Right kidney (tissue), 1 donor: ENCODE measurements at regions not wholly inside any gene's neighbourhood (a gene's known extent, or its start where the extent isn't known, plus 50 kb on each side); places are given as distances from the start of the nearest gene placed in this dataset.

Source experiments
- DNase-seq: peaks from one replicate; pipeline ENCODE4 v3.0.0-alpha.2; 2016

DNA sequence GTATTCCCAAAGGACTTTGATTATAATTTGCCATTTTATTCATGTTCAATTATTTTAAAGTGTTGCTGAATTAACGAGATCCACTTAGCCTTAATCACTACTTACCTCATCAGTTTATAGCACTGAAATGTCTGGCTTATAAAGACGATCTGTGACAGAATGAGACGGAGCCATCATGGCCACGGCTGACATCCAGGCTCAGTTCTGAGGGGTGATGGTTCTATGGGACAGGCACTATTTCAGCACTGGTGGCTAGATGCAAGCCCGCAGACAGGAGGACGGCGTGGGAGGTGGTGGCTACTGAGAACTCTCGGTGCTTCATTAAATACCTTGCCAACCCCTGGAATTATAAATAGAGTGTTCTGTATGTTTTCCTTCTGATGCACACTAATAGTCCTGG, 1084.2 kb upstream of the TENM3 start:
- DNase-seq = no peak

GRCh38 chr4:181161669-181162068, 1081.5 kb upstream of the TENM3 start:
- DNase-seq = no peak

GRCh38 chr4:181162266-181162665, 1080.9 kb upstream of the TENM3 start:
- no peak for DNase-seq

- no peak for DNase-seq
Measured at GRCh38 chr4:181162676-181163075, 1080.5 kb upstream of the TENM3 start.

DNA sequence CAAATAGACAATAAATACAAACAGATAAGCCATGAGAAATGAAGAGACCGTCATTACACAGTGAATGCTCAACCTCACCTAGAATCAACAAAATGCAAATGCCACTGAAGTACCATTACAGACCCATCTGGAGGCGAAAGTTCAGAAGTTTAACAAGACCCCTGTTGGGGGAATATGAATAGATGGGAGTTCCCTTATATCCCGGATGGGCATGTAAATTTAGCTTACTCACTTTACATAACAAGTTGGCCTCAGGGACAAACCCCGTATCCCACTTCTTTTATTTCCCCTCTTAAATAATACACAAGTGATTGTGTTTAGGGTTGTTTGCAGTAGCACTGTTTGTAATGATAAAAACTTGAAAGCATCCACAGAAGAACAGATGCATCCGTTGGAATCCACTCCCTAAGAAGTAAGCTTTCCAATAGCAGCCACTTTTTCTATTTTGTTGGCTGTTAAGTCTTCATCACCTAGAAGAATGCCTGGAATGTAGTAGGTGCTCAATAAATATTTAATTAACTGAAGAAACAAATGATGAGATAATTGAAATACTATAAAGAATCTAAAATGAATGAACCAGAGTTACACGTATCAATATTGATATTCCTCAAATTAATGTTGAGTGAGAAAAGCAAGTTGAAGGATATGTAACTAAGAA, 1076.3 kb upstream of the TENM3 start:
- no peak for DNase-seq

- DNase-seq = no peak
Measured at GRCh38 chr4:181168011-181168805, 1075.0 kb upstream of the TENM3 start.

- DNase-seq = no peak
Measured at GRCh38 chr4:181173046-181173445, 1070.2 kb upstream of the TENM3 start.

GRCh38 chr4:181176306-181176705, 1066.9 kb upstream of the TENM3 start:
- no peak for DNase-seq

DNA sequence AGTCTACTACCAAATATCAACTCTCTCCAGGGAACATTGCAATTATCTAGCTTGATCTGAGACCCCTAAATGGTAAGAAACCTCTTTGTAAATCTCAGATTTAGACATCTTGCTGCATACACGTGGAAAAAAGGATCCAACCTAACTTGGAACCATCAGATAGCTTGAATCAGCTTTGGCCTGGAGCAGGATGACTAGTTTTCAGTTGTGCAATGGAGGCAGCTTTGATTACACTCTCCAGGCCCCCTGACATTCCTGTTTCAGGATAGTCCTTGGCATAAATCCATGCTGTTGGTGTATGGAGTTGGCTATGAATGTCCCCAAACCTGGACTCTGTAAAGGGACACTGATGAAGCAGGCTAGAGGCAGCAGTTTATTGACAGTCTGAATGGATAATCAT, 1061.9 kb upstream of the TENM3 start:
- DNase-seq = no peak

DNA sequence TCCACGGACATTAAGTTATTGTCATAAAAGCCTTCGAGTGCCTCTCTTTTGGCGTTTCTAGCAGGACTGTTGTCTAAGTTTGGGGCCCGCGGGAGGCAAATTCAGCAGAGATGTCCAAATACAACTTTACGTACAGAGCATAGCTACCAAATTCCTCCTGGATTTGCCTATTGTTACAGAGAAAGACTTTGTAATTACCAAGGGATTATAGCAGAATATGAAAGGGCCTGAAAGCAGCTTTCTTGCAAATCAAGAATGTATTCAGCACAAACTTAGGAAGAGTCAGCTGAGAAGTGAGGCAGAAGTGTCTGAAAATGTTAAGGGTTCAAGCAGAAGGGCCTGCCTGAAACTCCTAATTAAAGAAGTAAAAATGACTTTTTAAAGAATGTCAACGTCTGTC, 1053.5 kb upstream of the TENM3 start:
- DNase-seq = no peak

- no peak for DNase-seq
Measured at GRCh38 chr4:181193131-181193930, 1049.9 kb upstream of the TENM3 start.

DNA sequence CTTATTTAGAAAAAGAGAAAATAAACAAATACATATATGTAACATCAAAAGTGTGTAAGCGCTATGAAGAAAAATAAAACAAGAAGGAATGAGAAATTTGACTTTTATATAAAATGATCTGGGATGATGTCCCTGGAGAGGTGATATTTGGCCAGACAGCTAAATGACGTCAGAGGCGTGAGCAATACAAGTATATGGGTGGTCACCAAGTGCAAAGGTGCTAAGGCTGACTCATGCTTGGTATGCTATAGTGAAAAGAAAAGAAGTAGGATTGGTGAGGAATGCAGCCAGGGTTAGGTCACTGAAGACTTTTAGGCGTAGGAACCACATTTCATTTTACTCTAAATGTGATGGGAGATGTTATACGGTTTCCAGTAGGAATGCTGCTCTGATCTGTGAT, 1049.1 kb upstream of the TENM3 start:
- DNase-seq = no peak

DNA sequence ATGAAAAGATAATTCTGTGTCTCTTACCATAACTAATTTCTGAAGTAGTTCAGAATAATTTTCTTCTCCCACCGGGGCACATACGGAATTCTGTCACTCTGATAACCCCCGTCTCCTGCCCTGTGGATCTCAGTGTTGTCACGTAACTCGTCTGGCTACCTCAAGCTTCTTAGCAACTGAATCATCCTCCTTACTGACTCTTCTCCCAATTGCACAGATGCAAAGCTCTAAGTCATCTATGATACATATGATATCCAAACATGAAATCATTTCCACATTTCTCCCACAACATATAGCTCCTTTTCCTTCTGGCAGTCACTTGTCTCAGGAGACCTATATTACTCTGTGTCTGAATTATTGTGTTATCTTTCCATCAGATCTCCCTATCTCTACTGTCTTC, 1043.1 kb upstream of the TENM3 start:
- DNase-seq = no peak

GRCh38 chr4:181202240-181202639, 1041.0 kb upstream of the TENM3 start:
- no peak for DNase-seq

DNA sequence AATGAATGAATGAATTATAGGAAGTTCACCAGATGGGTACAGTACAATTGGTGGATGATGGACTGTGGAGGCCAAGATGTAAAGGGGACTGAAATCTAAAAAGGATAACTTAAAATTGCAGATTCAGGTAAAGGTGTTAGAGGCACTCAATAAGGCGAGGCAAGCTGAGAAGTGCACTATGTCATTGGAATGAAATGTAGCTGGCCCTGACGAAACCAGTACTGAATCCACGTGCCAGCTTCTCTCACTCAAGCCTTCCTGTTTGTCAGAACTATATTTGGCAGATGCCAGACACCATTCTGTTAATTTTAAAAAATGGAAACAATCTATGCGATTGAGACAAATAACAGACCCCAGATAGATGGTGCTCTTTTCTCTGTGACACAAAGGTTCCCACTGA, 1039.1 kb upstream of the TENM3 start:
- DNase-seq = no peak

- DNase-seq = no peak
Measured at GRCh38 chr4:181213551-181213950, 1029.7 kb upstream of the TENM3 start.

DNA sequence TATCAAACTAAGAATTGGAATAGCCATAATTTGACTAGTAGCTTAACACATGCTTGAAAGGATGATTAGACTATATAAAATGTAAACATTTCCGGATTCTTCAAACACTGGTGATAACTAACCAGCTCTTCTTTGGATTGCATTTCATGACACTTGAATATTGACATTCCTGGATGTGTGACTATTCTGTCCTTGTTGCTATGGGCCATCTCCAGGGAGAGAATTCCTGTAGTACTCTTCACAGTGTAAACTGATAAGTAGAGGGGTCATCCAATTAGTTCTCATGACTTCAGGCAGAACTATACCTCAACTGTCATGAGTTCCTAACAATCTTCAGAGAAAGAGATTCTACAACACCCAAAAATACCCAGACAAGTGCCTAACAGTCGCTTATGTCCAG, 1026.7 kb upstream of the TENM3 start:
- no peak for DNase-seq

- no peak for DNase-seq
Measured at GRCh38 chr4:181219783-181220416, 1023.3 kb upstream of the TENM3 start.

DNA sequence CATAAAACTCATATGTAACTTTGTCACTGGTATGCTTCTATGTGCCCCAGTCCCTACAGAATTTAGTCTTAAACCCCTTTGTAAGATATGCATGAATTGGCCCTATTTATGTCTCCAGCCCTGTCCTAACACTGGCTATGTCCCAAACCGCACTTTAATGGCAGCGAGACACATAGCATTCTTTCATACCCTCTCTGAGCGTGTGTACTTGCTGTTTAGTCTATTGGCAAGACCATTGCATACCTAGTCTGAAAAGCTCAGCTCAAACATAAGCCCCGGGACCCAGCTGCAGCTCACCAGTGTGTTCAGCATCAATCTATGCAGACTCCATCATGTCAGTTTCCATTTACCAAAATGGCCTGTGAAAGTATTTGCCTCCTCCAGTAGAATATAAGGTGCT, 1018.4 kb upstream of the TENM3 start:
- no peak for DNase-seq

GRCh38 chr4:181225616-181226261, 1017.5 kb upstream of the TENM3 start:
- DNase-seq = no peak

- DNase-seq = no peak
Measured at GRCh38 chr4:181234951-181235680, 1008.1 kb upstream of the TENM3 start.

DNA sequence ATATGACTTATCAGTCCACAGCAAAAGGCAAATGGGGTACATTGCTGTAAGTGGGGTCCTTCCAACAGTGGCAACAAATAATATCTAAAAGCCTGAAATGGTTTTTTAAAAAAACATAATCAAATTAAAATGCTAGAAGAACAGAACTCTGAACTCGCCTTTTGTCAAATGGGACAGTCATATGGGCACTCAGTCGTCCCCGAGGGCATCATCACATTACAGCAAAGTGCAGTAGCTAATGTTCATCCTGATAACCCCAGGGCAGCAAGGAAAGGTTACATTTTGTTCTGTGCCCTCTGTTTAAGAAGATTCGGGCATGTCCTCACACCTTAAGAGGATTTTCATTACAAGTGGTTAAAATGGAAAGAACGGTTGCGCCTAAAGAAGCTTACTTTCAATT, 997.9 kb upstream of the TENM3 start:
- no peak for DNase-seq
